DND-41 (cell line): ENCODE measurements at regions not wholly inside any gene's neighbourhood (a gene's known extent, or its start where the extent isn't known, plus 50 kb on each side); places are given as distances from the start of the nearest gene placed in this dataset.

Experiments
- ATAC-seq: fragments of 200-7000 bp; cut with Tn5 transposase; 3 replicates; pipeline ENCODE4 v1.9.1; 2021; ENCODE audit warnings: low read depth; ENCODE audit not compliant: insufficient read depth
- DNase-seq: peaks from one replicate; pipeline ENCODE4 v3.0.0-alpha.2; 2020
- H2AFZ ChIP-seq: 2 replicates; pipeline ENCODE4 v1.6.0; 2012; ENCODE audit warnings: low read depth, low read length
- H3K27ac ChIP-seq: 2 replicates; pipeline ENCODE4 v1.5.1; 2012; ENCODE audit warnings: low read length, inconsistent platforms
- H3K27me3 ChIP-seq: fragments of 200-600 bp; sonication (generic); 2 replicates; pipeline ENCODE4 v1.6.0; 2012; ENCODE audit warnings: low read length, mild to moderate bottlenecking, inconsistent platforms; ENCODE audit not compliant: insufficient read depth, poor library complexity
- H3K36me3 ChIP-seq: 2 replicates; pipeline ENCODE4 v1.5.1; 2012; ENCODE audit warnings: low read length, inconsistent platforms; ENCODE audit not compliant: insufficient read depth
- H3K4me1 ChIP-seq: 2 replicates; pipeline ENCODE4 v1.5.1; 2012; ENCODE audit warnings: mild to moderate bottlenecking, low read length; ENCODE audit not compliant: insufficient read depth
- H3K4me2 ChIP-seq: 2 replicates; pipeline ENCODE4 v1.6.0; 2012; ENCODE audit warnings: mild to moderate bottlenecking, moderate library complexity, low read length, inconsistent platforms; ENCODE audit not compliant: insufficient read depth
- H3K4me3 ChIP-seq, 2 experiments: fragments of 200-600 bp in 1 of 2; shearing (Covaris generic) in 1 of 2; 2 replicates each; pipeline ENCODE4 v1.5.1; 2012 to 2016; ENCODE audit warnings: inconsistent platforms in 2 of 2, low read length in 2 of 2, mild to moderate bottlenecking in 2 of 2, low read depth in 1 of 2, moderate library complexity in 1 of 2
- H3K79me2 ChIP-seq: 2 replicates; pipeline ENCODE4 v1.6.0; 2012; ENCODE audit warnings: low read length, inconsistent platforms; ENCODE audit not compliant: insufficient read depth
- H3K9ac ChIP-seq: 2 replicates; pipeline ENCODE4 v1.6.0; 2012; ENCODE audit warnings: low read depth, mild to moderate bottlenecking, inconsistent platforms, low read length, moderate library complexity
- H3K9me3 ChIP-seq: 2 replicates; pipeline ENCODE4 v1.5.1; 2012; ENCODE audit warnings: low read length, moderate library complexity, mild to moderate bottlenecking, inconsistent platforms; ENCODE audit not compliant: insufficient read depth, severe bottlenecking
- H4K20me1 ChIP-seq: 2 replicates; pipeline ENCODE4 v1.6.0; 2012; ENCODE audit warnings: low read length; ENCODE audit not compliant: insufficient read depth
- CTCF ChIP-seq: IDR thresholded peaks from 2 replicates; pipeline ENCODE4 v1.5.1; 2012; ENCODE audit warnings: borderline replicate concordance, low read length, moderate library complexity, mild to moderate bottlenecking; ENCODE audit not compliant: poor library complexity, severe bottlenecking; ENCODE audit errors: extremely low read depth
- EZH2 ChIP-seq: IDR thresholded peaks from 3 replicates; pipeline ENCODE4 v1.6.1; 2012; ENCODE audit warnings: borderline replicate concordance, low read depth, mild to moderate bottlenecking, moderate library complexity, low read length, inconsistent platforms; ENCODE audit not compliant: severe bottlenecking

GRCh38 chr5:113663879-113664541 is 150.5 kb downstream of the YTHDC2 start:
- peaks cover 4% of the 10 kb centered on the region for H3K27me3 ChIP-seq
- no peaks in the 10 kb centered on the region for H3K9me3 ChIP-seq
- no peak overlapping the region for H3K9ac ChIP-seq
- H3K36me3 ChIP-seq = no peaks in the 10 kb centered on the region
- H3K79me2 ChIP-seq = no peaks in the 10 kb centered on the region
- no peaks in the 10 kb centered on the region for H3K4me1 ChIP-seq
- H3K27ac ChIP-seq = no peak overlapping the region
- DNase-seq = peak; percentile 37
- H3K4me3 ChIP-seq = no peak overlapping the region
- no peak overlapping the region for H2AFZ ChIP-seq
- H4K20me1 ChIP-seq = no peaks in the 10 kb centered on the region
- no peak overlapping the region for H3K4me2 ChIP-seq
- peak; percentile 61 for TF ChIP-seq CTCF
- TF ChIP-seq EZH2 = no peak
- ATAC-seq = peak; percentile 60; the same call in 1 of the 3 replicates

- ATAC-seq (no peak), DNase-seq (no peak)
- no peaks in the 10 kb centered on the region for H3K9me3 ChIP-seq
- H4K20me1 ChIP-seq = no peaks in the 10 kb centered on the region
- H3K79me2 ChIP-seq = no peaks in the 10 kb centered on the region
- H3K4me2 ChIP-seq = no peak overlapping the region
- H3K4me3 ChIP-seq = no peak overlapping the region
- H3K27ac ChIP-seq = no peak overlapping the region
- no peak overlapping the region for H2AFZ ChIP-seq
- H3K9ac ChIP-seq = no peak overlapping the region
- H3K4me1 ChIP-seq = no peaks in the 10 kb centered on the region
- TF ChIP-seq EZH2 = no peak
- no peak for TF ChIP-seq CTCF
- H3K27me3 ChIP-seq = peaks cover 2% of the 10 kb centered on the region
- no peaks in the 10 kb centered on the region for H3K36me3 ChIP-seq
Observed at GRCh38 chr5:113673041-113673440, 159.5 kb downstream of the YTHDC2 start.

GRCh38 chr5:113675166-113675565 is 161.7 kb downstream of the YTHDC2 start:
- TF ChIP-seq EZH2 (no peak), CTCF (no peak)
- Histone ChIP-seq H3K36me3 (no peaks in the 10 kb centered on the region), H4K20me1 (no peaks in the 10 kb centered on the region), H3K4me1 (no peaks in the 10 kb centered on the region), H3K9ac (no peak overlapping the region), H3K9me3 (no peaks in the 10 kb centered on the region), H3K27ac (no peak overlapping the region), H3K27me3 (peaks cover 2% of the 10 kb centered on the region), H3K79me2 (no peaks in the 10 kb centered on the region), H3K4me3 (no peak overlapping the region), H3K4me2 (no peak overlapping the region), H2AFZ (no peak overlapping the region)
- no peak for DNase-seq
- no peak for ATAC-seq

GRCh38 chr5:113678202-113678601 is 164.7 kb downstream of the YTHDC2 start:
- TF ChIP-seq CTCF = no peak
- TF ChIP-seq EZH2 = no peak
- ATAC-seq (no peak), DNase-seq (no peak)
- Histone ChIP-seq H4K20me1 (no peaks in the 10 kb centered on the region), H3K9me3 (no peaks in the 10 kb centered on the region), H3K27ac (no peak overlapping the region), H3K4me3 (no peak overlapping the region), H3K9ac (no peak overlapping the region), H2AFZ (no peak overlapping the region; the same call in 1 of the 2 replicates), H3K79me2 (no peaks in the 10 kb centered on the region), H3K27me3 (peaks cover 2% of the 10 kb centered on the region), H3K4me2 (no peak overlapping the region), H3K36me3 (no peaks in the 10 kb centered on the region), H3K4me1 (no peaks in the 10 kb centered on the region)
